GM23248 (cell line): ENCODE measurements at regions not wholly inside any gene's neighbourhood (a gene's known extent, or its start where the extent isn't known, plus 50 kb on each side); places are given as distances from the start of the nearest gene placed in this dataset.

Experiments
- EZH2 ChIP-seq: fragments of 200-600 bp; sonication (generic); IDR thresholded peaks from 2 replicates; pipeline ENCODE4 v1.6.1; 2018; ENCODE audit warnings: antibody characterized with exemption, mild to moderate bottlenecking; ENCODE audit not compliant: insufficient read depth, poor library complexity, severe bottlenecking
- EZH2phosphoT487 ChIP-seq: fragments of 200-600 bp; sonication (generic); IDR thresholded peaks from 2 replicates; pipeline ENCODE4 v1.6.1; 2018; ENCODE audit warnings: antibody characterized with exemption, moderate library complexity, mild to moderate bottlenecking, low read depth; ENCODE audit not compliant: insufficient read depth

DNA sequence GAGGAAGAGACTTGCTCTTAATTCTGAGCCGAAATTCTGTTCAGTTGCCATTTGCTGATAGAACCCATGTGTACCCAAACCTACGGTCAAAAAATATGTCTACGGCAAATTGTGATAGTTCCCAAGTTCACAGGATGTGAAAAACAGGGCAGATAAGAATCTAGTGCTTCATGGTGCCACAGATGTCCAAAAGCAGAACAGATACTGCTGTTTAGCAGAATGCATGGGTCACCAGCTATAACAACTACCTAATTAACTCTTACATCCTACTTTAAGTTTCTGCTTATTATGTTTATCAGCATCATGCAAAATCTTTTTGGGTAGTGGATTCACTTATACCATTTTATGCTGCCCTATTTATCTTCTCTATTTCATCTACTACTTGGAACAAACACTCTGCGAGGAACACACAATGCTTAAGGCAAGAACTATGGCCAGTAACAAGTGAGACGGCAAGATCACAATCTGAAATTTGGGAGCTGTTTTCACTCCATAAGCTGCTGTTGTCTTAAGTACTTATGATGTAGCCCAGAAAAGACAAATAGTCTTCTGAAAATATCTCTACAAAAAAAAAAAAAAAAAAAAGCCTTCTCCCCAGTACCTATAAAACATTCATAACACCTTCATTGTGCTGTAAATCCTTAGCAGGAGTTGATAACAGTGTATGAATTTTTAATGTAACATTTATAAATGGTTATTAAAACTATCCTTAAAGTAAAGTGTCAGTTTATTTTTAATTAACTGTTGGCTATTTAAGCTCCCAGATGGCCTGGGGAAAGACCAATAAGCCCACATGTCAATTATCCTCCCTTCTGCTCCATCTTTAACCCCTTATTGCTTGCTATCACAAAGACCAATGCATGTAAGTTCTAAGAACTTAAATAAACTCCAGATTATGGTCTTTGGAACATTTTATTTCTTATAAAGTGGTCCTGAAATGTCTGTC, 232.3 kb downstream of the TLR4 start:
- TF ChIP-seq EZH2phosphoT487 (no peak), EZH2 (no peak)
